IgD-negative memory B cell (primary cell): ENCODE measurements at regions not wholly inside any gene's neighbourhood (a gene's known extent, or its start where the extent isn't known, plus 50 kb on each side); places are given as distances from the start of the nearest gene placed in this dataset.

Source experiments
- H3K27ac Mint-ChIP-seq, 3 donors: one replicate each; pipeline ENCODE4 v1.8.0; 2020 to 2022; ENCODE audit warnings: mild to moderate bottlenecking in 3 of 3, mixed read lengths in 3 of 3, moderate library complexity in 1 of 3
- H3K27me3 Mint-ChIP-seq: one replicate; pipeline ENCODE4 v1.8.0; 2021; ENCODE audit warnings: mixed read lengths
- H3K36me3 Mint-ChIP-seq: one replicate; pipeline ENCODE4 v1.8.0; 2020; ENCODE audit warnings: mild to moderate bottlenecking, mixed read lengths
- H3K4me1 Mint-ChIP-seq, 3 donors: one replicate each; pipeline ENCODE4 v1.8.0; 2020 to 2022; ENCODE audit warnings: mixed read lengths in 3 of 3, mild to moderate bottlenecking in 1 of 3
- H3K4me3 Mint-ChIP-seq, 4 donors: one replicate each; pipeline ENCODE4 v1.8.0; 2020 to 2022; ENCODE audit warnings: mild to moderate bottlenecking in 4 of 4, mixed read lengths in 4 of 4, moderate library complexity in 3 of 4
- H3K9me3 Mint-ChIP-seq, 3 donors: one replicate each; pipeline ENCODE4 v1.8.0; 2020 to 2021; ENCODE audit warnings: mixed read lengths in 3 of 3, mild to moderate bottlenecking in 1 of 3

- Mint-ChIP-seq H3K9me3 (peaks cover 4 to 11% (median 6%) of the 10 kb centered on the region in 3 donors), H3K4me3 (peak overlapping the region in 1 of 4 donors; percentile 40), H3K4me1 (no peaks in the 10 kb centered on the region), H3K27ac (no peak overlapping the region), H3K27me3 (no peaks in the 10 kb centered on the region), H3K36me3 (peaks cover 1% of the 10 kb centered on the region)
These were observed 111.8 kb upstream of the AGR3 start for GRCh38 chr7:16993543-16993942.

GRCh38 chr7:16998481-16999051 is 116.8 kb upstream of the AGR3 start:
- peaks cover 4 to 11% (median 6%) of the 10 kb centered on the region in 3 donors for H3K9me3 Mint-ChIP-seq
- peaks cover 0 to 5% (median 4%) of the 10 kb centered on the region in 3 donors for H3K4me1 Mint-ChIP-seq
- H3K4me3 Mint-ChIP-seq = no peak overlapping the region
- no peak overlapping the region for H3K27ac Mint-ChIP-seq
- H3K36me3 Mint-ChIP-seq = peaks cover 1% of the 10 kb centered on the region
- H3K27me3 Mint-ChIP-seq = no peaks in the 10 kb centered on the region

GRCh38 chr7:16999541-17000267 is 117.9 kb upstream of the AGR3 start:
- Mint-ChIP-seq H3K27me3 (no peaks in the 10 kb centered on the region), H3K27ac (no peak overlapping the region), H3K36me3 (peaks cover 1% of the 10 kb centered on the region), H3K9me3 (peaks cover 4 to 11% (median 6%) of the 10 kb centered on the region in 3 donors), H3K4me3 (peak overlapping the region in 1 of 4 donors; percentile 53), H3K4me1 (peaks cover 0 to 5% (median 4%) of the 10 kb centered on the region in 3 donors)

GRCh38 chr7:17005271-17005670 is 123.5 kb upstream of the AGR3 start:
- H3K27ac Mint-ChIP-seq = no peak overlapping the region
- peaks cover 0 to 2% (median 2%) of the 10 kb centered on the region in 3 donors for H3K4me1 Mint-ChIP-seq
- H3K9me3 Mint-ChIP-seq = no peaks in the 10 kb centered on the region
- H3K27me3 Mint-ChIP-seq = no peaks in the 10 kb centered on the region
- no peaks in the 10 kb centered on the region for H3K36me3 Mint-ChIP-seq
- no peak overlapping the region for H3K4me3 Mint-ChIP-seq

GRCh38 chr7:17007841-17008240 is 126.1 kb upstream of the AGR3 start:
- no peaks in the 10 kb centered on the region for H3K9me3 Mint-ChIP-seq
- H3K4me3 Mint-ChIP-seq = no peak overlapping the region
- no peaks in the 10 kb centered on the region for H3K36me3 Mint-ChIP-seq
- no peaks in the 10 kb centered on the region for H3K27me3 Mint-ChIP-seq
- H3K27ac Mint-ChIP-seq = no peak overlapping the region
- peaks cover 6 to 11% (median 10%) of the 10 kb centered on the region in 3 donors for H3K4me1 Mint-ChIP-seq

- Mint-ChIP-seq H3K4me1 (peaks cover 6 to 11% (median 10%) of the 10 kb centered on the region in 3 donors), H3K27ac (no peak overlapping the region), H3K27me3 (no peaks in the 10 kb centered on the region)
These were observed 127.4 kb upstream of the AGR3 start for GRCh38 chr7:17009007-17009719.

GRCh38 chr7:17009933-17010332 is 128.2 kb upstream of the AGR3 start:
- H3K9me3 Mint-ChIP-seq = no peaks in the 10 kb centered on the region
- H3K4me3 Mint-ChIP-seq = no peak overlapping the region
- no peak overlapping the region for H3K27ac Mint-ChIP-seq
- H3K36me3 Mint-ChIP-seq = no peaks in the 10 kb centered on the region
- peaks cover 6 to 11% (median 10%) of the 10 kb centered on the region in 3 donors for H3K4me1 Mint-ChIP-seq
- H3K27me3 Mint-ChIP-seq = no peaks in the 10 kb centered on the region

More at GRCh38 chr7:17009007-17009719, 127.4 kb upstream of the AGR3 start:
- H3K4me3 Mint-ChIP-seq = no peak overlapping the region
- no peaks in the 10 kb centered on the region for H3K36me3 Mint-ChIP-seq
- H3K9me3 Mint-ChIP-seq = no peaks in the 10 kb centered on the region

- H3K27me3 Mint-ChIP-seq = no peaks in the 10 kb centered on the region
- H3K27ac Mint-ChIP-seq = no peak overlapping the region
- H3K36me3 Mint-ChIP-seq = no peaks in the 10 kb centered on the region
- peaks cover 6 to 14% (median 10%) of the 10 kb centered on the region in 3 donors for H3K4me1 Mint-ChIP-seq
- no peaks in the 10 kb centered on the region for H3K9me3 Mint-ChIP-seq
- peak overlapping the region in 1 of 4 donors; percentile 39 for H3K4me3 Mint-ChIP-seq
These were observed 129.0 kb upstream of the AGR3 start for GRCh38 chr7:17010637-17011300.

- no peaks in the 10 kb centered on the region for H3K9me3 Mint-ChIP-seq
- H3K36me3 Mint-ChIP-seq = no peaks in the 10 kb centered on the region
- no peaks in the 10 kb centered on the region for H3K27me3 Mint-ChIP-seq
- H3K27ac Mint-ChIP-seq = no peak overlapping the region
- no peak overlapping the region for H3K4me3 Mint-ChIP-seq
- peaks cover 6 to 14% (median 10%) of the 10 kb centered on the region in 3 donors for H3K4me1 Mint-ChIP-seq
These were observed 131.4 kb upstream of the AGR3 start for GRCh38 chr7:17013204-17013603.

- H3K4me3 Mint-ChIP-seq = no peak overlapping the region
- H3K27ac Mint-ChIP-seq = no peak overlapping the region
- H3K9me3 Mint-ChIP-seq = no peaks in the 10 kb centered on the region
- no peaks in the 10 kb centered on the region for H3K27me3 Mint-ChIP-seq
- no peaks in the 10 kb centered on the region for H3K36me3 Mint-ChIP-seq
- H3K4me1 Mint-ChIP-seq = peaks cover 6 to 14% (median 10%) of the 10 kb centered on the region in 3 donors
These were observed 132.9 kb upstream of the AGR3 start for GRCh38 chr7:17014686-17015085.

GRCh38 chr7:17015598-17016031 is 133.8 kb upstream of the AGR3 start:
- Mint-ChIP-seq H3K27ac (no peak overlapping the region), H3K36me3 (no peaks in the 10 kb centered on the region), H3K4me3 (no peak overlapping the region), H3K9me3 (no peaks in the 10 kb centered on the region), H3K27me3 (no peaks in the 10 kb centered on the region), H3K4me1 (peaks cover 3 to 9% (median 5%) of the 10 kb centered on the region in 3 donors)

GRCh38 chr7:17016402-17017010 is 134.7 kb upstream of the AGR3 start:
- Mint-ChIP-seq H3K36me3 (no peaks in the 10 kb centered on the region), H3K27ac (no peak overlapping the region), H3K4me1 (peaks cover 0 to 5% (median 2%) of the 10 kb centered on the region in 3 donors), H3K4me3 (peak overlapping the region in 1 of 4 donors; percentile 58), H3K9me3 (no peaks in the 10 kb centered on the region), H3K27me3 (no peaks in the 10 kb centered on the region)

- H3K27ac Mint-ChIP-seq = no peak overlapping the region
- H3K36me3 Mint-ChIP-seq = no peaks in the 10 kb centered on the region
- H3K4me3 Mint-ChIP-seq = no peak overlapping the region
- peaks cover 2% of the 10 kb centered on the region for H3K27me3 Mint-ChIP-seq
- H3K9me3 Mint-ChIP-seq = no peaks in the 10 kb centered on the region
- H3K4me1 Mint-ChIP-seq = peaks cover 0 to 4% (median 1%) of the 10 kb centered on the region in 3 donors
These were observed 137.3 kb upstream of the AGR3 start for GRCh38 chr7:17019106-17019505.

- H3K27ac Mint-ChIP-seq = no peak overlapping the region
- no peaks in the 10 kb centered on the region for H3K9me3 Mint-ChIP-seq
These were observed 138.5 kb upstream of the AGR3 start for GRCh38 chr7:17020250-17020649.

More at GRCh38 chr7:17020250-17020649, 138.5 kb upstream of the AGR3 start:
- H3K4me3 Mint-ChIP-seq = peak overlapping the region in 1 of 4 donors; percentile 1
- no peaks in the 10 kb centered on the region for H3K36me3 Mint-ChIP-seq
- H3K4me1 Mint-ChIP-seq = peaks cover 0 to 4% (median 1%) of the 10 kb centered on the region in 3 donors
- peaks cover 3% of the 10 kb centered on the region for H3K27me3 Mint-ChIP-seq
